ENCODE measurements at regions not wholly inside any gene's neighbourhood (a gene's known extent, or its start where the extent isn't known, plus 50 kb on each side); places are given as distances from the start of the nearest gene placed in this dataset.
"Not testable (repeated sequence)": the region's sequence is repeated elsewhere in the genome, so short reads cannot be mapped to it uniquely, and the experiment has no call there.

DNA sequence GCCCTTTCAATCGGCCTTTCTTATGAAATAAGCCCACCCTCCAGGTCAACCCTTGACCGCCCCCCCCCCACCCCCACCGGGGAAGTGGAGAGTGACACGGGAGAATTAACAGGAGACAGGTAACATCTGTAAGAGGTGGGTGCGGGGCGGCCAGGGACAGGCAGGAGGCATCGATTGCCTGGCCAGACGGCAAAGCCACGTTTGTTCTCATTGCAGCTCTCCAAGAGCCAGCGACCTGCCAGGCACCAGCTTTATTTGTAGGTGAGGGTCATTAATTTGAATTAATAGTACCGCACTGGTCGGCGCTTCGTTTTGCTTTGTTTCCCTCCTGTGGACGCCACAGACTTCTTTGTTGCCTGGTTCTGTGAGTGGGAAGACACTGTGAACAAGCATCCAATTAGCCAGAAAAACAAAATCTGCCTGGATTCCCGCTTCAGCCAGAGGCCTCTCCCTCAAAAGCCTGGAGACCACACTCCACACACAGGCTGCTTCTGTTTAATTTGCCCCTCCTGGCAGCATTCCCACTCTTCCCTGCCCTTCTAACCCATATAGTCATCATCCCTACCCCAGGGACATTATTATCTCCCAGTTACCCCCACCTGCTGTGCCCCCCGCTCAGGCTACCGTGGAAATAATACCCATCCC lies 104.5 kb upstream of the OPCML start:
- H3K4me3 ChIP-seq (ENCODE audit: low read depth, low read length): no peak overlapping the region
- TF ChIP-seq, protein P1, sequence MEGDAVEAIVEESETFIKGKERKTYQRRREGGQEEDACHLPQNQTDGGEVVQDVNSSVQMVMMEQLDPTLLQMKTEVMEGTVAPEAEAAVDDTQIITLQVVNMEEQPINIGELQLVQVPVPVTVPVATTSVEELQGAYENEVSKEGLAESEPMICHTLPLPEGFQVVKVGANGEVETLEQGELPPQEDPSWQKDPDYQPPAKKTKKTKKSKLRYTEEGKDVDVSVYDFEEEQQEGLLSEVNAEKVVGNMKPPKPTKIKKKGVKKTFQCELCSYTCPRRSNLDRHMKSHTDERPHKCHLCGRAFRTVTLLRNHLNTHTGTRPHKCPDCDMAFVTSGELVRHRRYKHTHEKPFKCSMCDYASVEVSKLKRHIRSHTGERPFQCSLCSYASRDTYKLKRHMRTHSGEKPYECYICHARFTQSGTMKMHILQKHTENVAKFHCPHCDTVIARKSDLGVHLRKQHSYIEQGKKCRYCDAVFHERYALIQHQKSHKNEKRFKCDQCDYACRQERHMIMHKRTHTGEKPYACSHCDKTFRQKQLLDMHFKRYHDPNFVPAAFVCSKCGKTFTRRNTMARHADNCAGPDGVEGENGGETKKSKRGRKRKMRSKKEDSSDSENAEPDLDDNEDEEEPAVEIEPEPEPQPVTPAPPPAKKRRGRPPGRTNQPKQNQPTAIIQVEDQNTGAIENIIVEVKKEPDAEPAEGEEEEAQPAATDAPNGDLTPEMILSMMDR (IDR thresholded peaks at IDR 0.05; ENCODE audit: control insufficient read depth, extremely low read depth, insufficient read depth): no peak
- DNase-seq (ENCODE audit: low read depth): no peak

GRCh38 chr11:133635244-133635739 lies 103.0 kb upstream of the OPCML start:
- H3K4me3 ChIP-seq (ENCODE audit: low read depth, low read length): no peak overlapping the region
- no peak for DNase-seq (ENCODE audit: low read depth)
- TF ChIP-seq, protein P1 (IDR thresholded peaks at IDR 0.05; ENCODE audit: control insufficient read depth, extremely low read depth, insufficient read depth): no peak

DNA sequence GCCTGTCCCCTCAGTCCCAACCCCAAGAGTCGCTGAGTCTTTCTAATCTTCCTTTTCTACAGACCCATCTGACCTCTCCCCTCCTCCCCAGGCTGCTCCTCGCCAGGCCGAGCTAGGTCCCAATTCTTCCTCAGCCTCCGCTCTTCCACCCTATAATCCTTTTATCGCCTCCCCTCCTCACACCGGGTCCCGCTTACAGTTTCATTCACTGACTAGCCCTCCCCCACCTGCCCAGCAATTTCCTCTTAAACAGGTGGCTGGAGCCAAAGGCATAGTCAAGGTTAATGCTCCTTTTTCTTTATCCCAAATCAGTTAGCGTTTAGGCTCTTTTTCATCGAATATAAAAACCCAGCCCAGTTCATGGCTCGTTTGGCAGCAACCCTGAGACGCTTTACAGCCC lies 96.1 kb upstream of the OPCML start:
- H3K4me3 ChIP-seq (ENCODE audit: low read depth, low read length); DNase-seq (ENCODE audit: low read depth): not testable (repeated sequence)

DNA sequence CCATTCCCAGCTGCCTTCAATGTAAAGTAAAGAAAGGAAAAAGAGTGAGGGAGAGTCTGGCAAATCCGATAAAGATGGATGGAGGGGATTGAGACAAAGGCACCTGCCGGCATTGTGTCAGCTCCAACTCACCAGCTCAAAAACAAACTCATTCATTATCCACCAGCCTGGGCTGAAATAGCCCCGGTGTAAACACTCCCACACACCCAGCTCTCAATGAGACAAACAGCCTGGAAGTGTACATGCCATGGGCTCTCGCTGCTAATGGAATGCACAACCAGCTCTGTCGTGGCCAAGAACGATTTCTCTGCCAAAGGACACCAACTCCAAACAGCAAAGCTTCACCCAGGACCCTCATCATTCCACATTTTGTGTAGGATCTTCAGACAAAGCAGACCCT lies 89.3 kb upstream of the OPCML start:
- no peak overlapping the region for H3K4me3 ChIP-seq (ENCODE audit: low read depth, low read length)
- TF ChIP-seq, protein P1 (IDR thresholded peaks at IDR 0.05; ENCODE audit: control insufficient read depth, extremely low read depth, insufficient read depth): no peak
- no peak for DNase-seq (ENCODE audit: low read depth)

GRCh38 chr11:133619973-133620372 lies 87.7 kb upstream of the OPCML start:
- TF ChIP-seq, protein P1 (IDR thresholded peaks at IDR 0.05; ENCODE audit: control insufficient read depth, extremely low read depth, insufficient read depth): peak; percentile 51
- no peak overlapping the region for H3K4me3 ChIP-seq (ENCODE audit: low read depth, low read length)
- DNase-seq (ENCODE audit: low read depth): no peak

- DNase-seq (ENCODE audit: low read depth): no peak
- H3K4me3 ChIP-seq (ENCODE audit: low read depth, low read length): no peak overlapping the region
- TF ChIP-seq, protein P1 (IDR thresholded peaks at IDR 0.05; ENCODE audit: control insufficient read depth, extremely low read depth, insufficient read depth): 0 out of 2 replicates have a peak, but pooled peaks have one; percentile 10
These were observed 87.1 kb upstream of the OPCML start for GRCh38 chr11:133619397-133619796.

DNA sequence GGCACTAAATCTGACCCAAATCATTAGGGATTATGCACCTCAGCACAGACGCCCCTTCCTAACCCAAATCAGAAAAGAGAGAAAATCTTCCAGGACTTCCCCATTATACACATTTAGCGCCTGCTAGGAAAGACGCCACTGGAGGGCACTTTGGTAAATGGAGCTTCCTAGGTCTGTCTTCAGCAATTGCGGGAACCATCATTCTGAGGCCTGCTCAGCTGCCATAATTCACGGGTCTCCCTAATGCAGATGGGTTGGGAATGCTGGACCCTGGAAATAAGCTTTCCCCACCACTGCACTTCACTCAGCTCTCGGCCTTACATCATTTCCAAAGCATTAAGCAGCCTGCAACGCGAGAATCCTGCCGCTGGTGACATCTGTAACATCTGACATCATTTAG lies 86.2 kb upstream of the OPCML start:
- no peak for DNase-seq (ENCODE audit: low read depth)
- no peak overlapping the region for H3K4me3 ChIP-seq (ENCODE audit: low read depth, low read length)
- TF ChIP-seq, protein P1 (IDR thresholded peaks at IDR 0.05; ENCODE audit: control insufficient read depth, extremely low read depth, insufficient read depth): peak; percentile 28; the same call in 1 of the 2 replicates

All from LNCaP clone FGC (cell line).